ENCODE measurements at regions not wholly inside any gene's neighbourhood (a gene's known extent, or its start where the extent isn't known, plus 50 kb on each side); places are given as distances from the start of the nearest gene placed in this dataset.

DNA sequence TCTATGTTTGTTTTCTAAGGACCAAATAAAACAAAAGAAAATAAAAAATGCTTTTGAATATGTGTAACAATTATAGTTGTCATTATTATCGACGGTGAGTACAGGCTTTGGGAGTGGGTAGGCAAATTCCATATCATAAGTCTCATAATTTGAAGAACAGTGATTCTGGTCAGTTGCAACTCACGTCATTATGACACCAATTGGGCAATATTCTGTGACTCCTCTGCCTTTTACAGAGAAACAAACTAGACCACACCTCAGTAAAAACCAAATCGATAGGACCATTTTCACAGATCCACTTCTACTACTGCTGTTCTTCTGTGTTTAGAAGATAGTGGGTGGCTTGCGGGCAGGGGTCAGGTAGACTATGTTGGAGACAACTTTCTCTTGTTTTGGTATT is 250.1 kb downstream of the C4orf33 start:
- Histone ChIP-seq H3K4me3 (ENCODE audit: control insufficient read depth in 2 of 3, extremely low read depth in 1 of 3, insufficient read depth in 2 of 3, low read depth in 1 of 3, low read length in 3 of 3) (no peak overlapping the region), H3K9me1 (ENCODE audit: control insufficient read depth, extremely low read depth, insufficient read depth, low read length) (no peaks in the 10 kb centered on the region), H3K4me2 (ENCODE audit: control insufficient read depth, extremely low read depth, insufficient read depth, low read depth, low read length) (no peak overlapping the region), H3K79me2 (ENCODE audit: control insufficient read depth, insufficient read depth, low read length) (no peaks in the 10 kb centered on the region), H3K9ac (ENCODE audit: control insufficient read depth, extremely low read depth, insufficient read depth, low read length) (no peak overlapping the region), H4K20me1 (ENCODE audit: control insufficient read depth, extremely low read depth, insufficient read depth, low read length) (no peaks in the 10 kb centered on the region), H3K27ac (ENCODE audit: control insufficient read depth, insufficient read depth, low read length) (no peak overlapping the region), H3K27me3 (ENCODE audit: control insufficient read depth, extremely low read depth, insufficient read depth, low read length) (no peaks in the 10 kb centered on the region), H3K4me1 (ENCODE audit: control insufficient read depth, extremely low read depth, insufficient read depth, low read length) (no peaks in the 10 kb centered on the region), H2AFZ (ENCODE audit: control insufficient read depth, low read length) (no peak overlapping the region), H3K36me3 (ENCODE audit: control insufficient read depth in 2 of 2, extremely low read depth in 1 of 2, insufficient read depth in 2 of 2, low read length in 2 of 2) (no peaks in the 10 kb centered on the region), H3K9me3 (ENCODE audit: control insufficient read depth, low read depth, low read length) (no peaks in the 10 kb centered on the region)
- TF ChIP-seq, protein P1, sequence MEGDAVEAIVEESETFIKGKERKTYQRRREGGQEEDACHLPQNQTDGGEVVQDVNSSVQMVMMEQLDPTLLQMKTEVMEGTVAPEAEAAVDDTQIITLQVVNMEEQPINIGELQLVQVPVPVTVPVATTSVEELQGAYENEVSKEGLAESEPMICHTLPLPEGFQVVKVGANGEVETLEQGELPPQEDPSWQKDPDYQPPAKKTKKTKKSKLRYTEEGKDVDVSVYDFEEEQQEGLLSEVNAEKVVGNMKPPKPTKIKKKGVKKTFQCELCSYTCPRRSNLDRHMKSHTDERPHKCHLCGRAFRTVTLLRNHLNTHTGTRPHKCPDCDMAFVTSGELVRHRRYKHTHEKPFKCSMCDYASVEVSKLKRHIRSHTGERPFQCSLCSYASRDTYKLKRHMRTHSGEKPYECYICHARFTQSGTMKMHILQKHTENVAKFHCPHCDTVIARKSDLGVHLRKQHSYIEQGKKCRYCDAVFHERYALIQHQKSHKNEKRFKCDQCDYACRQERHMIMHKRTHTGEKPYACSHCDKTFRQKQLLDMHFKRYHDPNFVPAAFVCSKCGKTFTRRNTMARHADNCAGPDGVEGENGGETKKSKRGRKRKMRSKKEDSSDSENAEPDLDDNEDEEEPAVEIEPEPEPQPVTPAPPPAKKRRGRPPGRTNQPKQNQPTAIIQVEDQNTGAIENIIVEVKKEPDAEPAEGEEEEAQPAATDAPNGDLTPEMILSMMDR (optimal IDR thresholded peaks at IDR 0.05 in 1 of 3, IDR thresholded peaks at IDR 0.05 in 1 of 3, conservative IDR thresholded peaks at IDR 0.05 in 1 of 3; ENCODE audit: extremely low read depth in 1 of 3, insufficient read depth in 2 of 3, low read length in 3 of 3) = no peak
- no peak for TF ChIP-seq EZH2 (IDR thresholded peaks at IDR 0.05; ENCODE audit: low read length)
- DNase-seq (ENCODE audit: low read depth, low spot score) = no peak
- dilution Hi-C loops (cut with MboI; ENCODE audit: extremely low pct_ligation_motif_present, low sequenced_read_pairs) = no loop called here
- FAIRE-seq = no peak

DNA sequence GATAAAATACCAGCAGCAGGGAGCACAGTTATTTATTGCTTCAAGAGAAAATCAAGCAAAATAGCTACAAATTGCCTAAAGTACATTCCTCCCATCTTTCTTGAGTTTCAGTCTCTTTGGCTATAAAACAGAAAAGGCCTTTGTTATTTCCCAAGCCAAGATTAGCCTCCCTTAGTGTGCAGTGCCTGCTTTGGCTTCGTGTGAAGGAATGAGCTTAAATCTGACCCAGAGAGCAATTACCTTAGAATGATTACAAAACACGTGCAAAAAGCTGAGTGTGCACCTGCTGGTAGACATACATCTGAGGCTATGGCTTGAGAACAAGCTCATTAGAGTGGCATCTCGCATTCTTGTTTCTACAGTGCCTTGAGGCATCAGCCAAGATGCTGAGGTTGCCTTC is 250.8 kb downstream of the C4orf33 start:
- Histone ChIP-seq H4K20me1 (ENCODE audit: control insufficient read depth, extremely low read depth, insufficient read depth, low read length) (no peaks in the 10 kb centered on the region), H3K27ac (ENCODE audit: control insufficient read depth, insufficient read depth, low read length) (no peak overlapping the region), H3K9me3 (ENCODE audit: control insufficient read depth, low read depth, low read length) (no peaks in the 10 kb centered on the region), H3K4me3 (ENCODE audit: control insufficient read depth in 2 of 3, extremely low read depth in 1 of 3, insufficient read depth in 2 of 3, low read depth in 1 of 3, low read length in 3 of 3) (no peak overlapping the region), H2AFZ (ENCODE audit: control insufficient read depth, low read length) (no peak overlapping the region), H3K27me3 (ENCODE audit: control insufficient read depth, extremely low read depth, insufficient read depth, low read length) (no peaks in the 10 kb centered on the region), H3K4me2 (ENCODE audit: control insufficient read depth, extremely low read depth, insufficient read depth, low read depth, low read length) (no peak overlapping the region), H3K79me2 (ENCODE audit: control insufficient read depth, insufficient read depth, low read length) (no peaks in the 10 kb centered on the region), H3K36me3 (ENCODE audit: control insufficient read depth in 2 of 2, extremely low read depth in 1 of 2, insufficient read depth in 2 of 2, low read length in 2 of 2) (no peaks in the 10 kb centered on the region), H3K4me1 (ENCODE audit: control insufficient read depth, extremely low read depth, insufficient read depth, low read length) (no peaks in the 10 kb centered on the region), H3K9me1 (ENCODE audit: control insufficient read depth, extremely low read depth, insufficient read depth, low read length) (no peaks in the 10 kb centered on the region), H3K9ac (ENCODE audit: control insufficient read depth, extremely low read depth, insufficient read depth, low read length) (no peak overlapping the region)
- no peak for DNase-seq (ENCODE audit: low read depth, low spot score)
- TF ChIP-seq, protein P1 (optimal IDR thresholded peaks at IDR 0.05 in 1 of 3, IDR thresholded peaks at IDR 0.05 in 1 of 3, conservative IDR thresholded peaks at IDR 0.05 in 1 of 3; ENCODE audit: extremely low read depth in 1 of 3, insufficient read depth in 2 of 3, low read length in 3 of 3) = no peak
- no peak for TF ChIP-seq EZH2 (IDR thresholded peaks at IDR 0.05; ENCODE audit: low read length)
- dilution Hi-C loops (cut with MboI; ENCODE audit: extremely low pct_ligation_motif_present, low sequenced_read_pairs) = no loop called here
- no peak for FAIRE-seq
